ENCODE measurements at regions not wholly inside any gene's neighbourhood (a gene's known extent, or its start where the extent isn't known, plus 50 kb on each side); places are given as distances from the start of the nearest gene placed in this dataset.
A peak's percentile ranks its signal among the peaks of the same experiment; 100 is the strongest.

DNA sequence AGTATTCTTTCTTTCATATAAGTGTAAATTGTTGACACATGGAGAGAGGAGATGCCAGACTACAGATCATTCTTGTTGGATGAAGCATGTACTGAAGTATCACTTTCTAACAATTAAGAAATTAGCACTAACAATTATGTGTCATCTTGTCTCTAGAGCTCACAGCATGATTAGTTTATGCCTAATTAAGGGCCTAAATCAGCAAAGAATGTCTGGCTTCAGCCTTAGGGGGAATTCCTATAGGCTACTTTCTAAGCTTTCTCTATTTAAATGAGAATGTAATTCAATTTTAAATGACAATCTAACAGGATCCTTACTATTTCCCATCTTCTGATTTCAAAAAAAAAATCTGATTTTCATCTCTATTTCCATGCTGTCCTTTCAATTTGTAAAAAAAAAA lies 371.0 kb downstream of the EPHA7 start:
- Histone ChIP-seq H3K36me3 (replicated peaks) (no peaks in the 10 kb centered on the region), H3K27ac (no peak overlapping the region), H3K4me3 (ENCODE audit: low read depth, low read length) (no peak overlapping the region), H3K27me3 (replicated peaks) (no peaks in the 10 kb centered on the region)
- in situ Hi-C loops (cut with HindIII; ENCODE audit: low pct_ligation_motif_present, low sequenced_read_pairs): no loop called here
- TF ChIP-seq, protein P1, sequence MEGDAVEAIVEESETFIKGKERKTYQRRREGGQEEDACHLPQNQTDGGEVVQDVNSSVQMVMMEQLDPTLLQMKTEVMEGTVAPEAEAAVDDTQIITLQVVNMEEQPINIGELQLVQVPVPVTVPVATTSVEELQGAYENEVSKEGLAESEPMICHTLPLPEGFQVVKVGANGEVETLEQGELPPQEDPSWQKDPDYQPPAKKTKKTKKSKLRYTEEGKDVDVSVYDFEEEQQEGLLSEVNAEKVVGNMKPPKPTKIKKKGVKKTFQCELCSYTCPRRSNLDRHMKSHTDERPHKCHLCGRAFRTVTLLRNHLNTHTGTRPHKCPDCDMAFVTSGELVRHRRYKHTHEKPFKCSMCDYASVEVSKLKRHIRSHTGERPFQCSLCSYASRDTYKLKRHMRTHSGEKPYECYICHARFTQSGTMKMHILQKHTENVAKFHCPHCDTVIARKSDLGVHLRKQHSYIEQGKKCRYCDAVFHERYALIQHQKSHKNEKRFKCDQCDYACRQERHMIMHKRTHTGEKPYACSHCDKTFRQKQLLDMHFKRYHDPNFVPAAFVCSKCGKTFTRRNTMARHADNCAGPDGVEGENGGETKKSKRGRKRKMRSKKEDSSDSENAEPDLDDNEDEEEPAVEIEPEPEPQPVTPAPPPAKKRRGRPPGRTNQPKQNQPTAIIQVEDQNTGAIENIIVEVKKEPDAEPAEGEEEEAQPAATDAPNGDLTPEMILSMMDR (IDR thresholded peaks at IDR 0.05; ENCODE audit: low read depth, low read length, missing control alignments): no peak
- DNase-seq: no peak

DNA sequence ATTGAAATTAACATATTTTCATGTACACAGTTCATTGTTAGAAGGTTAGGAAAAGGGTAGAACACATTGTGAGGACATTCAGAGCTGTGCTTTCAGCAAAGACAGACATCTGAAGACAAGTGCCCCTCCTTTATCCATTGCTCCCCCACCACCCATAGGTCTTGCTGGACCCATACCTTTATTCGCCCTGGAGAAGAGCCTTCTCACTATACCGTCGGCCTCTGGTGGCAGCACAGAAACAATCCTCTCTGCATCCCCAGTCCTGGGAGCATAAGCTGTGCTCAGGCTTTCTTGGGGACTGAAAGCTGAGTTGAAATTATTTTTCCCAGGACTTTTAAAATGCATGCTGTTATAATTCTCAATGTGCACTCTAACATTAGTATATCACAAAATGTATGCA lies 372.3 kb downstream of the EPHA7 start:
- no peak for DNase-seq
- H3K27me3 ChIP-seq (replicated peaks): no peaks in the 10 kb centered on the region
- no peaks in the 10 kb centered on the region for H3K36me3 ChIP-seq (replicated peaks)
- no peak overlapping the region for H3K4me3 ChIP-seq (ENCODE audit: low read depth, low read length)
- in situ Hi-C loops (cut with HindIII; ENCODE audit: low pct_ligation_motif_present, low sequenced_read_pairs): no loop called here
- TF ChIP-seq, protein P1 (IDR thresholded peaks at IDR 0.05; ENCODE audit: low read depth, low read length, missing control alignments): no peak
- no peak overlapping the region for H3K27ac ChIP-seq

DNA sequence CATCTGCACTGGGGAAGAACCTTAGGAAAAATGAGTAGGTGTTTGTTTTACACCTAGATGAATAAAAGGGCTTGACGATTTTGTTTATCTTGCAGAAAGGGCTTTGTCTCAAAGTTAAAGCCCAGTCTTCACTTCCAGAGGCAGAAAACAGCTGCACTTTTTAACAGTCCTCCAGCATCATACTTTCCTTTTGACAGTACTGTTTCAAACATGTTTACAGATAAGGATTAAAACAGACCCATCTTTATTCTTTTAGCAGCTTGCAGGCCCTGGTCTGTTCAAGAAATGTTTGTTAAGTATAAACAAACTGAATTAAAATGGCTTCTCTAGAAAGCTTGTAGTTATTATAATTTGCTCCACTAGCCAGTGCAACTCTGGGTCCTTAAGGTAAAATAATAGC lies 374.2 kb downstream of the EPHA7 start:
- in situ Hi-C loops (cut with HindIII; ENCODE audit: low pct_ligation_motif_present, low sequenced_read_pairs): no loop called here
- no peak for DNase-seq

DNA sequence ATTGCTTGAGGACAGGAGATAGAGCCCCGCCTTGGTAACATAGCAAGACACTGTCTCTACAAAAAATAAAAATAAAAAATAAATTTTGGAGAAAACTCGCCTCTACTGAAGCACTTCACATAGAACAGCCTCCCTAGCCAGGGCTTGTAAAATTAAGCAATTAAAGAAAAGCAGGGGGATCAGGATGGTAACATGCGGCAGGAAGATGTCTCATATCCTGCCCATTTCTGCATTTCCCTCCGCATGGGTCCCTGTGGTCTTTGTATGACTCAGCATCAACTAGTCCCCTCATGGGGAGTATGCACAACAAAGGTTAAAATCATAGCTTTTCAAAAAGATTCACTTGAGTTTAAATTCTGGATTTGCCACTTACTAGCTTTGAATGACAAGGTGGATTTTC lies 379.0 kb downstream of the EPHA7 start:
- peak; percentile 15 for DNase-seq
- Histone ChIP-seq H3K36me3 (replicated peaks) (no peaks in the 10 kb centered on the region), H3K27ac (no peak overlapping the region), H3K27me3 (replicated peaks) (no peaks in the 10 kb centered on the region), H3K4me3 (ENCODE audit: low read depth, low read length) (no peak overlapping the region)
- TF ChIP-seq, protein P1 (IDR thresholded peaks at IDR 0.05; ENCODE audit: low read depth, low read length, missing control alignments): no peak
- in situ Hi-C loops (cut with HindIII; ENCODE audit: low pct_ligation_motif_present, low sequenced_read_pairs): no loop called here

More for the DNA sequence above, 374.2 kb downstream of the EPHA7 start:
- Histone ChIP-seq H3K27me3 (replicated peaks) (no peaks in the 10 kb centered on the region), H3K4me3 (ENCODE audit: low read depth, low read length) (no peak overlapping the region), H3K27ac (no peak overlapping the region), H3K36me3 (replicated peaks) (no peaks in the 10 kb centered on the region)
- TF ChIP-seq, protein P1 (IDR thresholded peaks at IDR 0.05; ENCODE audit: low read depth, low read length, missing control alignments): no peak

DNA sequence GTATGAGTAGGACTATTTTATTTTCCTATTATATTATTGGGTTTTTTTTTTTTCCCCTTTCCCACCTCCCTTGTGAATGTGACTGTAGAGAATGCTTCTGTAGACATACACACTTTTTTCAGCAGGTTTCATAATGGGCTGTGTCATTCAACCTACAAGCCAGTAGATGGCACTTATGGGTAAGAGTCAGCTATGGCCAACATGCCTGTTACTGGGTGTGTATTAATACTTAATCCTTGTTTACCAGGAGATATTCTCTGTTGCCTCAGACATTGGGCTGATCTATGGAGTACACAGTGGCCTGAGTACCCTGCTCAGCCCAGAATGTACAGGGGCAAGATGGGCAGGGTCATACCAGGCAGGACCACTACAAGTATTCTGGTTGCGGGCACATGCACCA lies 382.5 kb downstream of the EPHA7 start:
- in situ Hi-C loops (cut with HindIII; ENCODE audit: low pct_ligation_motif_present, low sequenced_read_pairs): no loop called here
- TF ChIP-seq, protein P1 (IDR thresholded peaks at IDR 0.05; ENCODE audit: low read depth, low read length, missing control alignments): peak; percentile 64
- peak; percentile 9 for DNase-seq
- H3K27me3 ChIP-seq (replicated peaks): no peaks in the 10 kb centered on the region
- H3K4me3 ChIP-seq (ENCODE audit: low read depth, low read length): no peak overlapping the region
- no peak overlapping the region for H3K27ac ChIP-seq
- H3K36me3 ChIP-seq (replicated peaks): no peaks in the 10 kb centered on the region

DNA sequence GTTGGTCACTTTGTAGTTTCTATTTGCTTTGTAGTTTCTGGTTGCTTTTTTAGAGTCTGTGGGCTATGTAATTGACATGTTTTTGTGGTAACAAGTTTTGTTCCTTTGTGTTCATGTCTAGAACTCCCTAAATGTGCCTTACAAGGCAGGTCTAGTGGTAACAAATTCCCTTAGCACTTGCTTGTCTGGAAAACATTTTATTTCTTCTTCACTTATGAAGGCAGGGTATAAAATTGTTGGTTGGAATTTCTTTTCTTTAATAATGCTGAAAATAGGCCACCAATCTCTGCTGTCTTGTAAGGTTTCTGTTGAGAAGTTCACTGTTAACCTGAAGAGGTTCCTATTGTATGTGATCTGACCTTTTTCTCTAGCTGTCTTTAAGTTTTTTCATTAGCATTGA lies 383.6 kb downstream of the EPHA7 start:
- no peak overlapping the region for H3K4me3 ChIP-seq (ENCODE audit: low read depth, low read length)
- in situ Hi-C loops (cut with HindIII; ENCODE audit: low pct_ligation_motif_present, low sequenced_read_pairs): no loop called here
- no peaks in the 10 kb centered on the region for H3K27me3 ChIP-seq (replicated peaks)
- H3K36me3 ChIP-seq (replicated peaks): no peaks in the 10 kb centered on the region
- no peak overlapping the region for H3K27ac ChIP-seq
- DNase-seq: no peak
- TF ChIP-seq, protein P1 (IDR thresholded peaks at IDR 0.05; ENCODE audit: low read depth, low read length, missing control alignments): no peak

Measured in brain microvascular endothelial cell (primary cell).